ENCODE measurements at regions not wholly inside any gene's neighbourhood (a gene's known extent, or its start where the extent isn't known, plus 50 kb on each side); places are given as distances from the start of the nearest gene placed in this dataset.

DNA sequence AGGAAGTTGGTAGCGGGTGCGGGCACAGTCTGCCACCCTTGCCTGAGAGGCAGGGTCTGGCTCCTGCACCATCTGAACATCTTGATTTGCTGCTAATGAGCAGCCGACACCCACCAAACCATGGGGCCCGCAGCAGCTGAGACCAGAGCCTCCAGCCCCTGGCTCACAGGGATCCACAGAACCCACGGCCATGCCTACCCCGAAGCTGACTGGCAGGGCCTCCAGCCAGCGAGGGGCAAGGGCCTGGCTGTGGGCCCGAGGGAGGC lies 171.5 kb upstream of the NTM start:
- Mint-ChIP-seq H3K4me3 (no peak overlapping the region), H3K4me1 (no peaks in the 10 kb centered on the region), H3K27ac (no peak overlapping the region), H3K27me3 (no peaks in the 10 kb centered on the region), H3K36me3 (ENCODE audit: low read depth) (no peaks in the 10 kb centered on the region), H3K9me3 (no peaks in the 10 kb centered on the region)
- ATAC-seq (replicated peaks) = no peak

DNA sequence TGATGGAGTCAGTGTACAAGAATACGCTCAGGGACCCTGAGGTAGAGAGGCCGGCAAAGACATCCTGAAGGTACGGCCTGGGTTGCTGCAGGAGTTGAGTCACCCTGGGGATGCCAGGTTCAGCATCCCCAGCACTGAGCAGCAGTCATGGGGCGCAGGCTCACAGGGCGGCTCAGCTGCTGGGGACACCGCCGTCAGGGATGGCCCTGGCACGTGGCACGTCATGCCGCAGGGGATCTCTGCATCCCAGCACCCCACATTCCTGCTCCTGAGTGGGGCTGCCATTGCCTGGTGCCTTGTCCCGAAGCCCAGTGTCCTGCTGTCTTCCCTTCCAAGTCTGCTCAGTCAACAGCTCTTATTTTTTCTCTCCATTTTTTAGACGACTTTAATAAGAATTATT lies 168.7 kb upstream of the NTM start:
- Mint-ChIP-seq H3K4me1 (no peaks in the 10 kb centered on the region), H3K4me3 (no peak overlapping the region), H3K27ac (no peak overlapping the region), H3K27me3 (peaks cover 4% of the 10 kb centered on the region), H3K36me3 (ENCODE audit: low read depth) (no peaks in the 10 kb centered on the region), H3K9me3 (no peaks in the 10 kb centered on the region)
- ATAC-seq (replicated peaks) = no peak

DNA sequence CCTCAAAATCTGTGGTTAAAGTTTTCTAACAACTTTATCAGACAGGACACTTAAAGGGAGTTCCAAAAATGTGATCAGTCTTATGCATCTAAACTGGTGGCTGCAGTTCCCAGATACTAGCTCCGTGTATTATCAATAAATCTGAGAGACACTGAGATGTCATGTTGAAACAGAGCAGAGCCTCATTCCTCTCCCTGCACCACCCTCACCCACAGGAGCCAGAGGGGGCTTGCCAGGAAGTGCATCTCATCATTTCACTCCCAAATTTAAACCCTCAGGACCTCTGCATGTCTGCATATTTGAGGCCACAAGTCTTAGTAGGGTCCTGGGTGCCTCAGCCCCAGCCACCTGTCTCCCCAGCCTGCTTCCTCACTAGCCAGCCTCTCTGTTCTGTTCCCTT lies 167.4 kb upstream of the NTM start:
- H3K4me3 Mint-ChIP-seq = no peak overlapping the region
- ATAC-seq (replicated peaks) = no peak
- H3K9me3 Mint-ChIP-seq = no peaks in the 10 kb centered on the region
- no peaks in the 10 kb centered on the region for H3K36me3 Mint-ChIP-seq (ENCODE audit: low read depth)
- H3K27ac Mint-ChIP-seq = no peak overlapping the region
- no peaks in the 10 kb centered on the region for H3K4me1 Mint-ChIP-seq
- peaks cover 7% of the 10 kb centered on the region for H3K27me3 Mint-ChIP-seq

DNA sequence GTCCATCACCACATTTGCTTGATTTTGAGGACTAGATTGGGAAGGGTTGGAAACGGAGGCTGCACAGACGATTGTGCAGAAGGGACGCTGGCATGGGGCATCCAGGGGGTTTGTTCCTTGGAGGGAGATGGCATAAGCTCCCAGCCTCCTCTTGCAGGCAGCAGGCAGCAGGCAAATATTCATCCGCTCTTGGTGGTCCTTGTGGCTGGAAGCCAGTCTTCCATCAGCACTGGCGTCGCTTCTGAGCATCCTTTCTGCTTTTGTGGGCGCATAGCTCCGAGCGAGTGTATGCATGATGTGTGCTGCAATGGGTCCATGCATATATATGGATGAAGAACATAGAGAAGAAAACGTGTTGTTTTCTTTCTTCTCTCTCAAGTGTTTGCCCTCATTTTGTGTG lies 166.1 kb upstream of the NTM start:
- Mint-ChIP-seq H3K4me3 (no peak overlapping the region), H3K4me1 (no peaks in the 10 kb centered on the region), H3K27ac (no peak overlapping the region), H3K27me3 (peaks cover 7% of the 10 kb centered on the region), H3K9me3 (no peaks in the 10 kb centered on the region), H3K36me3 (ENCODE audit: low read depth) (no peaks in the 10 kb centered on the region)
- ATAC-seq (replicated peaks) = no peak

DNA sequence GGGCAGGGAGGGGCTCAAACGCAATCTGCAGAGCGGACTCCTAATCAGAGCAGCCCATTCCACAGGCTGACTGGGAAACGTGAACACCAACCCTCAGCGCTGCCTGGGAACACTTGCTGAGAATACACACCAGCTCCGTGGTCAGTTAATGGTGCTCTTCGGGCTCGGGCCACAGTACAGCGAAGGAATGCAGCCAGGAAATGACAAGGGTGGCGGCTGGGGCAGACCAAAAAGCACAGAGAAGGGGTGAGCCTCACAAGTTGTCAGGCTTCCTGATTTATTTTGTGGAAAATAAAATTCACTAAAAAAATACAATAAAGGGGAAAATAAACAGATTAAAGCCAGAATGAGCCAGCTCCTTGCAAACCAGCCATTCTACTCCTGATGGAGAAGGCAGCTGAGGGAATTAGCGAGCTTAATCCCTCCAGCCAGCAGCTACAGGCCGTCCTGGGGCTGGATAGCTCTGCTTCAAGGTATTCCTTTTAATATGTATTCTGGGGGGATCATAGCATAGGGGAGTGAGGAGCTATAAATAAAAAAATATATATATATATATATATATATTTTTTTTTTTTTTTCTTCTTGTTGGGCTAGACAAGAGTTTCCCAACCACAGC lies 165.5 kb upstream of the NTM start:
- Mint-ChIP-seq H3K4me3 (no peak overlapping the region), H3K9me3 (no peaks in the 10 kb centered on the region)

DNA sequence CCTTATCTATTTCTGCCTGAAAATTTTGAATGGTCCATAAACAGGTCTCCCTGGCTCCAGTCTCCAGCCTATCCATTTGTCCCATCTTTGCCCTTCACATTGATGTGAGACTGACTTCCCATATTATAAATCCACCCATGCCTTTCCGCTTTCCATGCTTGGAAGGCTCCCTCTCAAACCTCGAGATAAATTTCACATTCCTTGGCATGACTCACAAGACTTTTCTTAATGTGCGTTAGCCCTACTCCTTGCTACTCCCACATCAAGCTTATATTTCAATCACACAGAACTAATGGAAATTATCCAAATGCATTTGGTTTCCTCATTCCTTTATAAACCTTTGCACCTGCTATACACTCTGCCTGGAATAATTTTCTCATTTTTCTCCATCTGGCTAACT lies 163.7 kb upstream of the NTM start:
- Mint-ChIP-seq H3K36me3 (ENCODE audit: low read depth) (no peaks in the 10 kb centered on the region), H3K4me3 (no peak overlapping the region), H3K27me3 (peaks cover 10% of the 10 kb centered on the region), H3K27ac (no peak overlapping the region), H3K9me3 (no peaks in the 10 kb centered on the region), H3K4me1 (no peaks in the 10 kb centered on the region)
- no peak for ATAC-seq (replicated peaks)

More for the DNA sequence above, 165.5 kb upstream of the NTM start:
- H3K4me1 Mint-ChIP-seq = no peaks in the 10 kb centered on the region
- peaks cover 7% of the 10 kb centered on the region for H3K27me3 Mint-ChIP-seq
- no peak for ATAC-seq (replicated peaks)
- H3K27ac Mint-ChIP-seq = no peak overlapping the region
- no peaks in the 10 kb centered on the region for H3K36me3 Mint-ChIP-seq (ENCODE audit: low read depth)

DNA sequence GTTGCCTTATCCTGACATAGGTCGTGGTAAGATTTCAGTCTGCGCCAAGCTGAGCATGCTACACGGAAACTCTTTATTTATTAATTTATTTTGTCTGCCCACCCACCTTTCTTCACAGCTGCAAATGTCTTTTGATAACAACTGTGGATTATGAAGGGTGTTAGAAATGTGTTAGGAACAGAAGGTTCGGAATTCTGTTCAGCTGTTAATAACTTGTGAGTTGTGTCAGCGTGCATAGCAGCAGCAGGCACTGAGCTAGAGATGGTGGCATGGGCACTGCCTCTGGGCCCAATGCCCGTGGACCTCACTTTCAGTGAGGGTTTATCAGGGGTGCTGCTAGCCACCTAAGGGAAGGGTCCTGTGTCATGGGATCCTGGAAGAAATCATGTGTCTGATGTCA lies 162.5 kb upstream of the NTM start:
- Mint-ChIP-seq H3K9me3 (no peaks in the 10 kb centered on the region), H3K4me3 (no peak overlapping the region), H3K27ac (no peak overlapping the region), H3K4me1 (no peaks in the 10 kb centered on the region), H3K27me3 (peaks cover 10% of the 10 kb centered on the region), H3K36me3 (ENCODE audit: low read depth) (no peaks in the 10 kb centered on the region)
- ATAC-seq (replicated peaks) = no peak

DNA sequence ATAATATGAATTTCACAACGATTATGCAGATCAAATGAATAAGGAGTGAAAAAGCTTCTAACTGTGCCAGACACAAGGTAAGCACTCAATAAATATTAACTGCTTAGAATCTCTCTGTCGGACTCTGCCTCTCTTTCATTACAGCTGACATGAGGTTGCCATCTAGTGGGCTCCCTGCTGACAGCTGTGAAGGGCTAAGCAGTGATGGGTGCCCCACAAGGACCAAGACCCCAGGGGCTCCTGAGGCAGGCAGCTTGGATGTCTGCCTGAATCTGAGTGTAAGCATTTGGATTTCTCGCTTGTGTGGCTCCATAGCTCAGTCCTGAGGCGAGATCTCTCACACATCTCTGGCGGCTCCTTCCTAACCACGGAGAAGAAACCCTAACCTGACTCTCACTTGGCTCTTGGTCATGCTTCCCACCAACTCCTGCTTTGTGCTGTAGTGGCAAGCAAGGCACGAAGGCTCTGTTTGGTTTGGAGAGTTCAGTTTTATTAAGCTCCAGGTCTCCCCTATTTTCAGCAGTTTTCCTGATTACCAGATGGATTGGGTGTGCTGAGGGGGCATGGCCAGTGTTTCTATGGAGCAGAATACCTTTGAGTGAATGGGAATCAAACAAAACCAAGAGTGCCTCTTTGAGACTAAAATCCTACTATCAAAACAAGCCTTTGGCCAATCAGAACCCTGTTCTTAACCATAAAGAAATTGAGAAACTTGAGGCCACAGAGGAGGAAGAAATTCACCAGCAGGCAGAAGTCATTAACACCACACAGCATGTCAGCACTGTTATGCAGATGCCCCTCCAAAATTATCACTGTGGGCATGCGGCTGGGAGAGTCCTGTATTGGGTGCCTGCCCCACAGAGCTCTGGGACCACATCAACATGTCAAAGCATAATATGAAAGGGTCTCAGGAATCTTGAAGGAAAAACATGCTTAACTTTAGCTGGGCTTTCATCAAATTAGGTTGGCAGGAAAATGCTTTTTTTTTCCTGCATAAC lies 152.8 kb upstream of the NTM start:
- H3K9me3 Mint-ChIP-seq = peaks cover 4% of the 10 kb centered on the region
- no peak overlapping the region for H3K27ac Mint-ChIP-seq

DNA sequence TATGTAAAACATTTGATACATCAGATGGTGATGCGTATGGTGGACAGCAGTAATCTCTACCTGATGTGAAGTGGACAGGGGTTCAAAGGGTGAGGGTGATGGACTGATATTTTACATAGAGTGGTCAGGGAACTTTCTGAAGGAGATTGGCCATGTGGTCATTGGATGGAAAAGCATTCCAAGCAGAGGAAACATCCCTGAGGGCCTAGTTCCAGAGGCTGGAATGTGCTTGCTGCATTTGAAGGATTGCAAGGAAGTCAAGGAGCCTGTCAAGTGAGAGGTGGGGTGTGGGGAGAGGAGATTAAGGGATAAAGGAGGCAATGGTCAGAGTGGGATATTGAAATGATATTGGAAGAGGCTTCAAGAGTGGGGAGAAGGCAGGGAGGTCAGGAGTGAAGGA lies 151.9 kb upstream of the NTM start:
- H3K36me3 Mint-ChIP-seq (ENCODE audit: low read depth) = no peaks in the 10 kb centered on the region
- peaks cover 13% of the 10 kb centered on the region for H3K27me3 Mint-ChIP-seq
- H3K4me1 Mint-ChIP-seq = no peaks in the 10 kb centered on the region
- no peak for ATAC-seq (replicated peaks)
- H3K9me3 Mint-ChIP-seq = peaks cover 4% of the 10 kb centered on the region
- H3K27ac Mint-ChIP-seq = no peak overlapping the region
- H3K4me3 Mint-ChIP-seq = no peak overlapping the region

More for the DNA sequence above, 152.8 kb upstream of the NTM start:
- H3K4me1 Mint-ChIP-seq = no peaks in the 10 kb centered on the region
- H3K36me3 Mint-ChIP-seq (ENCODE audit: low read depth) = no peaks in the 10 kb centered on the region
- H3K27me3 Mint-ChIP-seq = peaks cover 13% of the 10 kb centered on the region
- no peak overlapping the region for H3K4me3 Mint-ChIP-seq
- no peak for ATAC-seq (replicated peaks)

DNA sequence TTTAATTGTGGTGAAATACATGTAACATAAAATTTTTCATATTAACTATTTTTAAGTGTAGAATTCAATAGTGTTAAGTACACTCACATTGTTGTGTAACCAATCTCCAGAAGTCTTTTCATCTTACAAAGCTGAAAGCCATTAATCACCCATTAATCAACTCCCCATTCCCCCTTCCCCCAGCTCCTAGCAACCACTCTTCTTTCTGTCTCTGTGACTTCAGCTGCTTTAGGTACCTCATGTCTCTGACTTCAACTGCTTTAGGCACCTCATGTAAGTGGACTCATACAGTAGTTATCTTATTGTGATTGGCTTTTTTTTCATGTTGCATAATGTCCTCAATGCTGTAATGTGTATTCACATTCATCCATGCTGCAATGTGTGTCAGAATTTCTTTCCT lies 150.8 kb upstream of the NTM start:
- Mint-ChIP-seq H3K9me3 (peaks cover 7% of the 10 kb centered on the region), H3K36me3 (ENCODE audit: low read depth) (no peaks in the 10 kb centered on the region), H3K4me1 (no peaks in the 10 kb centered on the region), H3K27ac (no peak overlapping the region), H3K27me3 (peaks cover 10% of the 10 kb centered on the region), H3K4me3 (no peak overlapping the region)
- no peak for ATAC-seq (replicated peaks)

DNA sequence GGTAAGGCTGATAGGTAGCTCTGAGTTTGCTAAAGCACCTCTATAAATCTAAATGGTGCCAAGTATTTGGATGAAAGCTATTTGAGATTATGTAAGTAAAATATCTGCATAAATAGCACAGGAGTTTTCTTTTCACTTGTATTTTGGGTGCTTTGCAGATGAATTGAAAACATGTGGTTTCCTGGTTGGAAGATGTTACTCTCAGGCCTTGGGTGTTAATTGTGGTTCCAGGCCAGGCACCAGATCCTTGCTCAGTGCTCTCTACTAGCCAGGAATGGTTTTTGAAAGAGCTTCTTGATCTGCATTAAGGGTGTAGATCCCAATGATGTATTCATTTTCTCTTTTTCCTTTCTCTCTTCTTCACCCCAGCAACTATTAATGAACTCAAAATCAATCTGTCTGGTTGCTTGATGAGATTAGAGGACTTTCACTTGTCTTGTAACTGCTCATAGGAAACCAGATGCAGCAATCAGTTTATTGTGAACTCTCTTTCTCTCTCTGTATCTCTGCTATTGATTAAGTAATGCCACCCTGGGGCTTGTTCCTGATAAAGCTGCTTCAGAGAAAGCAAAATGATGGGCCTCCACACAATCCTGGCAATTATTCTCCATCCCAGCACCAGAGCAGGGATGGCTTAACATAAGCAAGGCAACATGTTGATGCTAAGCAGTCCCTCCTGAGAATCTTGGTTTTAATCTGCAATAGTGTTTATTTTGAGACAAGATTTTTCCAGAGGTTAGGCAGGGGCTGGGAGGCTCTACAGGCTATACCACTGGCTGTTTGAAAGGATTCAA lies 147.0 kb upstream of the NTM start:
- Mint-ChIP-seq H3K36me3 (ENCODE audit: low read depth) (no peaks in the 10 kb centered on the region), H3K4me3 (no peak overlapping the region), H3K4me1 (no peaks in the 10 kb centered on the region), H3K9me3 (peaks cover 3% of the 10 kb centered on the region), H3K27ac (no peak overlapping the region), H3K27me3 (no peaks in the 10 kb centered on the region)
- ATAC-seq (replicated peaks) = no peak

DNA sequence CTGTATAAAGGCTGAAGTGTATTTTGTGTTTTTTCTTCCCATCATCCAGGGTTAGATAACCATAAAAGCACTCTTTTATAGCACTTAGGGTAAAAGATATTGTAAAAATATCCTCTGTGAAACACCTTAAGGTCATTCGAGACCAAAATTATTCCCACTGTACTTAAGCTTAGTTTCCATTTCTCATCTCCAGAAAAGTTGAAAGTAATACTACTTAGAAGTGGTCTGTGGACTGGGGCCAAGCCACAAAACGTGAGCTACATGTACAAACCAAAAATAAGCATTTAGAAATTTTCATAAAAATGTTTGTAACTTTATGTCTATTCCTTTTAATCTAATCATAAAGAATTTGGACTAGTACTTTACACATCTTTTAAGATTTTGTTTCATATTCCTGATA lies 142.0 kb upstream of the NTM start:
- no peak overlapping the region for H3K4me3 Mint-ChIP-seq
- no peaks in the 10 kb centered on the region for H3K27me3 Mint-ChIP-seq
- H3K36me3 Mint-ChIP-seq (ENCODE audit: low read depth) = no peaks in the 10 kb centered on the region
- no peak for ATAC-seq (replicated peaks)
- no peak overlapping the region for H3K27ac Mint-ChIP-seq
- H3K4me1 Mint-ChIP-seq = no peaks in the 10 kb centered on the region
- H3K9me3 Mint-ChIP-seq = peaks cover 3% of the 10 kb centered on the region

DNA sequence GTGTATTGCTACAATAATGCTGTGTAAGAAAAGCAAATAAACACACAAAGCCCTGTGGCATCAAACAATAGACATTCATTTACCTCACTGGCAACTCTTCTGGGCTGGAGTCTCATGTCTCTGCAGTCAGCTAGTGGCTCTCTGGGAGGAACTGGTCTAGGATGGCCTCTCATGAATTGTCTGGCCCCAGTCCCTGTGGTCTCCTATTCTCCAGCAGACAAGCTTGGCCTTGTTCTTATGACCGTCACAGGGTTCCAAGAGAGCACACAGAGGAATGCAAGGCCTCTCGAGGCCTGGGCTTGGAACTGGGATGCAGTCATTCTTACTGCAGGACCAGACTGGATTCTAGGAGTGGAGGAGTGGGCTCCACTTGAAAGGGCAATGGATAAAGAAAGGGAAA lies 141.2 kb upstream of the NTM start:
- Mint-ChIP-seq H3K27me3 (no peaks in the 10 kb centered on the region), H3K4me3 (no peak overlapping the region), H3K4me1 (no peaks in the 10 kb centered on the region), H3K9me3 (peaks cover 3% of the 10 kb centered on the region), H3K27ac (no peak overlapping the region), H3K36me3 (ENCODE audit: low read depth) (no peaks in the 10 kb centered on the region)
- ATAC-seq (replicated peaks) = no peak

DNA sequence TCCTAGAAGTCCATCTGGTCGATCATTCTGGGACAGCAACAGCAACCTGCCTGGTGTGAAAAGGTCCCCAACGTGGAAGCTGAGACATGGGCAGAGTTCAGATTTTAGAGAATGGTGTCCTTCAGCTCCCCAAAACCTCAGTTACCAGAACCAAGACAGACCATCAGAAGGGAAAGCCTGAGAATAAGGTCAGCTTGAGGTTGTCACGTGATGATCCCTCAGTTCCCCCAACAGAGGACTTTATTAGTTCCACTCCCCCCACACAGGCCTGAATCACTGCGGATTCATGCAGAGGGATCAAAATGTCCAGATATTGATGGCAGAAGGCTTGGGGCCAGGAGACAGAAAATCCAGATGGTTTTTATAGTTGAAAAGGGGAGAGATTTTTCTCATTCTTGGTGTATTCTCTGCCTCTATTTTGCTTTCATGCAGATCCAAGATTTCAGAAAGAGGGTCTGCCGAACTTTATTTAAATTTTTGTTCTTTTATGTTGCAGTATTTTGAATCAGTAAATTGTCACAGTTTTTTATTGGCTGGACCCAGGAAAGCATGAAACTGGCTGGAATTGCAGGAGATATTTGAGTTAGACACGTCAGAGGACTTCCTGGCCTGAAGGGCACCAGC lies 139.0 kb upstream of the NTM start:
- Mint-ChIP-seq H3K27me3 (no peaks in the 10 kb centered on the region), H3K9me3 (no peaks in the 10 kb centered on the region), H3K27ac (no peak overlapping the region), H3K4me1 (no peaks in the 10 kb centered on the region), H3K4me3 (no peak overlapping the region), H3K36me3 (ENCODE audit: low read depth) (no peaks in the 10 kb centered on the region)
- ATAC-seq (replicated peaks) = no peak
